GM23338 (cell line): ENCODE measurements at regions not wholly inside any gene's neighbourhood (a gene's known extent, or its start where the extent isn't known, plus 50 kb on each side); places are given as distances from the start of the nearest gene placed in this dataset.

Experiments
- ATAC-seq: fragments of 200-7000 bp; cut with Tn5 transposase; 3 replicates; pipeline ENCODE4 v1.9.1; 2020
- DNase-seq: peaks from one replicate; pipeline ENCODE4 v3.0.0-alpha.2; 2015; ENCODE audit warnings: low spot score
- H2AFZ ChIP-seq: fragments of 200-600 bp; sonication (generic); 2 replicates; pipeline ENCODE4 v1.8.0; 2016; ENCODE audit warnings: antibody characterized with exemption, mild to moderate bottlenecking, moderate library complexity
- H3F3A ChIP-seq: fragments of 200-600 bp; sonication (generic); replicated peaks from 2 replicates; pipeline ENCODE4 v1.8.0; 2017; ENCODE audit warnings: antibody characterized with exemption, mixed run types, low read depth
- H3K27ac ChIP-seq: fragments of 200-600 bp; sonication (generic); 2 replicates; pipeline ENCODE4 v1.6.1; 2016; ENCODE audit warnings: low read depth
- H3K27me3 ChIP-seq: fragments of 200-600 bp; sonication (generic); 2 replicates; pipeline ENCODE4 v1.8.0; 2016; ENCODE audit warnings: mild to moderate bottlenecking, mixed run types, moderate library complexity; ENCODE audit not compliant: insufficient read depth
- H3K36me3 ChIP-seq: fragments of 200-600 bp; sonication (generic); 2 replicates; pipeline ENCODE4 v1.8.0; 2016; ENCODE audit warnings: mild to moderate bottlenecking; ENCODE audit not compliant: insufficient read depth
- H3K4me1 ChIP-seq: fragments of 200-600 bp; sonication (generic); 2 replicates; pipeline ENCODE4 v1.8.0; 2016; ENCODE audit warnings: mild to moderate bottlenecking, moderate library complexity; ENCODE audit not compliant: insufficient read depth
- H3K4me2 ChIP-seq: fragments of 200-600 bp; sonication (generic); 2 replicates; pipeline ENCODE4 v1.7.1; 2017; ENCODE audit warnings: mixed run types
- H3K4me3 ChIP-seq: fragments of 200-600 bp; sonication (generic); 2 replicates; pipeline ENCODE4 v1.6.1; 2016; ENCODE audit warnings: mixed run types
- H3K79me2 ChIP-seq: fragments of 200-600 bp; sonication (generic); replicated peaks from 2 replicates; pipeline ENCODE4 v1.8.0; 2017; ENCODE audit warnings: mild to moderate bottlenecking; ENCODE audit not compliant: insufficient read depth
- H3K9me2 ChIP-seq: fragments of 200-600 bp; sonication (generic); 2 replicates; pipeline ENCODE4 v1.8.0; 2017; ENCODE audit not compliant: insufficient read depth
- H4K20me1 ChIP-seq: fragments of 200-600 bp; sonication (generic); replicated peaks from 2 replicates; pipeline ENCODE4 v1.8.0; 2017; ENCODE audit warnings: mild to moderate bottlenecking; ENCODE audit not compliant: insufficient read depth
- H3K27ac Mint-ChIP-seq: 2 replicates; pipeline ENCODE4 v1.8.0; 2020; ENCODE audit warnings: inconsistent platforms, mild to moderate bottlenecking, moderate library complexity, mixed read lengths
- H3K27me3 Mint-ChIP-seq: 3 replicates; pipeline ENCODE4 v1.8.0; 2022; ENCODE audit warnings: low read depth, mild to moderate bottlenecking, moderate library complexity, mixed read lengths, inconsistent platforms; ENCODE audit not compliant: insufficient read depth, poor library complexity
- H3K36me3 Mint-ChIP-seq: 3 replicates; pipeline ENCODE4 v1.8.0; 2021; ENCODE audit warnings: low read depth, mild to moderate bottlenecking, inconsistent platforms, moderate library complexity, mixed read lengths
- H3K4me1 Mint-ChIP-seq: 3 replicates; pipeline ENCODE4 v1.8.0; 2020; ENCODE audit warnings: mild to moderate bottlenecking, inconsistent platforms, mixed read lengths
- H3K4me3 Mint-ChIP-seq: 3 replicates; pipeline ENCODE4 v1.8.0; 2021; ENCODE audit warnings: moderate library complexity, mild to moderate bottlenecking, inconsistent platforms, mixed read lengths
- H3K9me3 Mint-ChIP-seq: 3 replicates; pipeline ENCODE4 v1.8.0; 2020; ENCODE audit warnings: moderate library complexity, mild to moderate bottlenecking, inconsistent platforms, mixed read lengths
- EZH2 ChIP-seq: fragments of 200-600 bp; sonication (generic); IDR thresholded peaks from one replicate; pipeline ENCODE4 v1.8.0; 2017; ENCODE audit warnings: antibody characterized with exemption, mild to moderate bottlenecking, low read depth; ENCODE audit not compliant: unreplicated experiment
- EZH2phosphoT487 ChIP-seq: fragments of 200-600 bp; sonication (generic); IDR thresholded peaks from one replicate; pipeline ENCODE4 v1.8.1; 2018; ENCODE audit warnings: antibody characterized with exemption; ENCODE audit not compliant: unreplicated experiment
- JUNB ChIP-seq: IDR thresholded peaks from one replicate; pipeline ENCODE4 v1.6.1; 2016; ENCODE audit warnings: antibody characterized with exemption; ENCODE audit not compliant: unreplicated experiment
- POLR2AphosphoS5 ChIP-seq: IDR thresholded peaks from 2 replicates; pipeline ENCODE4 v1.6.1; 2016; ENCODE audit warnings: antibody characterized with exemption, low read depth
- ZNF114 ChIP-seq: fragments of 250-450 bp; sonication (Bioruptor Pico); IDR thresholded peaks from 2 replicates; pipeline ENCODE4 v1.5.0; 2020; ENCODE audit warnings: mild to moderate bottlenecking, moderate library complexity
- ZNF331 ChIP-seq: fragments of 250-450 bp; sonication (Bioruptor Pico); IDR thresholded peaks from 2 replicates; pipeline ENCODE4 v1.5.0; 2020; ENCODE audit warnings: low read depth, mild to moderate bottlenecking, moderate library complexity
- TF ChIP-seq, protein P1 (sequence below): IDR thresholded peaks from 2 replicates; pipeline ENCODE4 v1.6.1; 2016; ENCODE audit warnings: antibody characterized with exemption
- TF ChIP-seq, protein P2 (sequence below): IDR thresholded peaks from one replicate; pipeline ENCODE4 v1.6.1; 2018; ENCODE audit warnings: antibody characterized with exemption; ENCODE audit not compliant: unreplicated experiment
- TF ChIP-seq, protein P3 (sequence below): fragments of 250-450 bp; sonication (Bioruptor Pico); IDR thresholded peaks from 2 replicates; pipeline ENCODE4 v1.5.0; 2020; ENCODE audit warnings: mild to moderate bottlenecking, moderate library complexity

- H3K27me3 ChIP-seq, result no peaks in the 10 kb centered on the region
- no peaks in the 10 kb centered on the region for H3F3A ChIP-seq
- no peak for ATAC-seq
- no peak overlapping the region for H3K4me3 ChIP-seq
- H3K4me1 Mint-ChIP-seq, result no peaks in the 10 kb centered on the region
- no peak overlapping the region; the same call in 1 of the 2 replicates for H3K27ac Mint-ChIP-seq
- no peak overlapping the region for H3K4me3 Mint-ChIP-seq
- no peaks in the 10 kb centered on the region for H3K27me3 Mint-ChIP-seq
- TF ChIP-seq, protein P1, sequence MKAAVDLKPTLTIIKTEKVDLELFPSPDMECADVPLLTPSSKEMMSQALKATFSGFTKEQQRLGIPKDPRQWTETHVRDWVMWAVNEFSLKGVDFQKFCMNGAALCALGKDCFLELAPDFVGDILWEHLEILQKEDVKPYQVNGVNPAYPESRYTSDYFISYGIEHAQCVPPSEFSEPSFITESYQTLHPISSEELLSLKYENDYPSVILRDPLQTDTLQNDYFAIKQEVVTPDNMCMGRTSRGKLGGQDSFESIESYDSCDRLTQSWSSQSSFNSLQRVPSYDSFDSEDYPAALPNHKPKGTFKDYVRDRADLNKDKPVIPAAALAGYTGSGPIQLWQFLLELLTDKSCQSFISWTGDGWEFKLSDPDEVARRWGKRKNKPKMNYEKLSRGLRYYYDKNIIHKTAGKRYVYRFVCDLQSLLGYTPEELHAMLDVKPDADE, result no peak
- H3K4me1 ChIP-seq, result no peaks in the 10 kb centered on the region
- no peaks in the 10 kb centered on the region for H3K36me3 Mint-ChIP-seq
- H3K9me2 ChIP-seq, result no peaks in the 10 kb centered on the region
- no peak overlapping the region for H3K4me2 ChIP-seq
- DNase-seq, result no peak
- no peaks in the 10 kb centered on the region for H3K9me3 Mint-ChIP-seq
- H3K79me2 ChIP-seq, result no peaks in the 10 kb centered on the region
- no peak overlapping the region for H3K27ac ChIP-seq
- no peaks in the 10 kb centered on the region for H3K36me3 ChIP-seq
- no peaks in the 10 kb centered on the region for H4K20me1 ChIP-seq
- H2AFZ ChIP-seq, result no peak overlapping the region
Measured at GRCh38 chr13:47190696-47191305, 293.9 kb upstream of the HTR2A start.

DNA sequence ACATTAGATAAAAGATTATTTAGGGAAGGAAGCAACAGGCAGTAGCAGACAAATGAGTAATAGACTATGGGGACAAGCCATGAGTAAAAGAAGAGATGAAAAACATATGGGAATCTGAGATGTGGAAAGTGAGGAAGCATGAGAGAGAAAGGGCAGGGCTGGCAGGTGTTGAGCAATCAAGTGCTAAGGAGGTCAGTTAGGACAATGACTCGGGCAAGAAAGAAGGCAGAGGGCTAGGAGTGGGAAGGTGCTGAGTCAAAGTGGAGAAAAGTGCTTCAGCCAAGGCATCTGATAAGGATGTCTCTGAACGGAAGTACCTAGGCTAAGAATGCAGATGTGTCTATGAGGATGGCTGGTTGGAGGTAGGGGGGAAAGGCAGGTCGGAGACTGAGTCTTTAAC, 291.9 kb upstream of the HTR2A start:
- H4K20me1 ChIP-seq, result no peaks in the 10 kb centered on the region
- H3K4me3 ChIP-seq, result no peak overlapping the region
- Mint-ChIP-seq H3K4me3 (no peak overlapping the region), H3K36me3 (no peaks in the 10 kb centered on the region), H3K9me3 (no peaks in the 10 kb centered on the region), H3K27ac (no peak overlapping the region), H3K27me3 (no peaks in the 10 kb centered on the region), H3K4me1 (no peaks in the 10 kb centered on the region)
- H3K79me2 ChIP-seq, result no peaks in the 10 kb centered on the region
- no peaks in the 10 kb centered on the region for H3K9me2 ChIP-seq
- H3K27me3 ChIP-seq, result no peaks in the 10 kb centered on the region
- H3K4me2 ChIP-seq, result no peak overlapping the region
- no peaks in the 10 kb centered on the region for H3K36me3 ChIP-seq
- no peak overlapping the region for H3K27ac ChIP-seq
- DNase-seq (no peak), ATAC-seq (no peak)
- H3K4me1 ChIP-seq, result no peaks in the 10 kb centered on the region
- H2AFZ ChIP-seq, result no peak overlapping the region
- no peaks in the 10 kb centered on the region for H3F3A ChIP-seq
- TF ChIP-seq POLR2AphosphoS5 (no peak), ZNF114 (CRISPR knock-in tag) (no peak), EZH2 (no peak), EZH2phosphoT487 (no peak), JUNB (no peak), ZNF331 (CRISPR knock-in tag) (no peak)
- TF ChIP-seq, protein P2, sequence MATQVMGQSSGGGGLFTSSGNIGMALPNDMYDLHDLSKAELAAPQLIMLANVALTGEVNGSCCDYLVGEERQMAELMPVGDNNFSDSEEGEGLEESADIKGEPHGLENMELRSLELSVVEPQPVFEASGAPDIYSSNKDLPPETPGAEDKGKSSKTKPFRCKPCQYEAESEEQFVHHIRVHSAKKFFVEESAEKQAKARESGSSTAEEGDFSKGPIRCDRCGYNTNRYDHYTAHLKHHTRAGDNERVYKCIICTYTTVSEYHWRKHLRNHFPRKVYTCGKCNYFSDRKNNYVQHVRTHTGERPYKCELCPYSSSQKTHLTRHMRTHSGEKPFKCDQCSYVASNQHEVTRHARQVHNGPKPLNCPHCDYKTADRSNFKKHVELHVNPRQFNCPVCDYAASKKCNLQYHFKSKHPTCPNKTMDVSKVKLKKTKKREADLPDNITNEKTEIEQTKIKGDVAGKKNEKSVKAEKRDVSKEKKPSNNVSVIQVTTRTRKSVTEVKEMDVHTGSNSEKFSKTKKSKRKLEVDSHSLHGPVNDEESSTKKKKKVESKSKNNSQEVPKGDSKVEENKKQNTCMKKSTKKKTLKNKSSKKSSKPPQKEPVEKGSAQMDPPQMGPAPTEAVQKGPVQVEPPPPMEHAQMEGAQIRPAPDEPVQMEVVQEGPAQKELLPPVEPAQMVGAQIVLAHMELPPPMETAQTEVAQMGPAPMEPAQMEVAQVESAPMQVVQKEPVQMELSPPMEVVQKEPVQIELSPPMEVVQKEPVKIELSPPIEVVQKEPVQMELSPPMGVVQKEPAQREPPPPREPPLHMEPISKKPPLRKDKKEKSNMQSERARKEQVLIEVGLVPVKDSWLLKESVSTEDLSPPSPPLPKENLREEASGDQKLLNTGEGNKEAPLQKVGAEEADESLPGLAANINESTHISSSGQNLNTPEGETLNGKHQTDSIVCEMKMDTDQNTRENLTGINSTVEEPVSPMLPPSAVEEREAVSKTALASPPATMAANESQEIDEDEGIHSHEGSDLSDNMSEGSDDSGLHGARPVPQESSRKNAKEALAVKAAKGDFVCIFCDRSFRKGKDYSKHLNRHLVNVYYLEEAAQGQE, result no peak
- TF ChIP-seq, protein P3, sequence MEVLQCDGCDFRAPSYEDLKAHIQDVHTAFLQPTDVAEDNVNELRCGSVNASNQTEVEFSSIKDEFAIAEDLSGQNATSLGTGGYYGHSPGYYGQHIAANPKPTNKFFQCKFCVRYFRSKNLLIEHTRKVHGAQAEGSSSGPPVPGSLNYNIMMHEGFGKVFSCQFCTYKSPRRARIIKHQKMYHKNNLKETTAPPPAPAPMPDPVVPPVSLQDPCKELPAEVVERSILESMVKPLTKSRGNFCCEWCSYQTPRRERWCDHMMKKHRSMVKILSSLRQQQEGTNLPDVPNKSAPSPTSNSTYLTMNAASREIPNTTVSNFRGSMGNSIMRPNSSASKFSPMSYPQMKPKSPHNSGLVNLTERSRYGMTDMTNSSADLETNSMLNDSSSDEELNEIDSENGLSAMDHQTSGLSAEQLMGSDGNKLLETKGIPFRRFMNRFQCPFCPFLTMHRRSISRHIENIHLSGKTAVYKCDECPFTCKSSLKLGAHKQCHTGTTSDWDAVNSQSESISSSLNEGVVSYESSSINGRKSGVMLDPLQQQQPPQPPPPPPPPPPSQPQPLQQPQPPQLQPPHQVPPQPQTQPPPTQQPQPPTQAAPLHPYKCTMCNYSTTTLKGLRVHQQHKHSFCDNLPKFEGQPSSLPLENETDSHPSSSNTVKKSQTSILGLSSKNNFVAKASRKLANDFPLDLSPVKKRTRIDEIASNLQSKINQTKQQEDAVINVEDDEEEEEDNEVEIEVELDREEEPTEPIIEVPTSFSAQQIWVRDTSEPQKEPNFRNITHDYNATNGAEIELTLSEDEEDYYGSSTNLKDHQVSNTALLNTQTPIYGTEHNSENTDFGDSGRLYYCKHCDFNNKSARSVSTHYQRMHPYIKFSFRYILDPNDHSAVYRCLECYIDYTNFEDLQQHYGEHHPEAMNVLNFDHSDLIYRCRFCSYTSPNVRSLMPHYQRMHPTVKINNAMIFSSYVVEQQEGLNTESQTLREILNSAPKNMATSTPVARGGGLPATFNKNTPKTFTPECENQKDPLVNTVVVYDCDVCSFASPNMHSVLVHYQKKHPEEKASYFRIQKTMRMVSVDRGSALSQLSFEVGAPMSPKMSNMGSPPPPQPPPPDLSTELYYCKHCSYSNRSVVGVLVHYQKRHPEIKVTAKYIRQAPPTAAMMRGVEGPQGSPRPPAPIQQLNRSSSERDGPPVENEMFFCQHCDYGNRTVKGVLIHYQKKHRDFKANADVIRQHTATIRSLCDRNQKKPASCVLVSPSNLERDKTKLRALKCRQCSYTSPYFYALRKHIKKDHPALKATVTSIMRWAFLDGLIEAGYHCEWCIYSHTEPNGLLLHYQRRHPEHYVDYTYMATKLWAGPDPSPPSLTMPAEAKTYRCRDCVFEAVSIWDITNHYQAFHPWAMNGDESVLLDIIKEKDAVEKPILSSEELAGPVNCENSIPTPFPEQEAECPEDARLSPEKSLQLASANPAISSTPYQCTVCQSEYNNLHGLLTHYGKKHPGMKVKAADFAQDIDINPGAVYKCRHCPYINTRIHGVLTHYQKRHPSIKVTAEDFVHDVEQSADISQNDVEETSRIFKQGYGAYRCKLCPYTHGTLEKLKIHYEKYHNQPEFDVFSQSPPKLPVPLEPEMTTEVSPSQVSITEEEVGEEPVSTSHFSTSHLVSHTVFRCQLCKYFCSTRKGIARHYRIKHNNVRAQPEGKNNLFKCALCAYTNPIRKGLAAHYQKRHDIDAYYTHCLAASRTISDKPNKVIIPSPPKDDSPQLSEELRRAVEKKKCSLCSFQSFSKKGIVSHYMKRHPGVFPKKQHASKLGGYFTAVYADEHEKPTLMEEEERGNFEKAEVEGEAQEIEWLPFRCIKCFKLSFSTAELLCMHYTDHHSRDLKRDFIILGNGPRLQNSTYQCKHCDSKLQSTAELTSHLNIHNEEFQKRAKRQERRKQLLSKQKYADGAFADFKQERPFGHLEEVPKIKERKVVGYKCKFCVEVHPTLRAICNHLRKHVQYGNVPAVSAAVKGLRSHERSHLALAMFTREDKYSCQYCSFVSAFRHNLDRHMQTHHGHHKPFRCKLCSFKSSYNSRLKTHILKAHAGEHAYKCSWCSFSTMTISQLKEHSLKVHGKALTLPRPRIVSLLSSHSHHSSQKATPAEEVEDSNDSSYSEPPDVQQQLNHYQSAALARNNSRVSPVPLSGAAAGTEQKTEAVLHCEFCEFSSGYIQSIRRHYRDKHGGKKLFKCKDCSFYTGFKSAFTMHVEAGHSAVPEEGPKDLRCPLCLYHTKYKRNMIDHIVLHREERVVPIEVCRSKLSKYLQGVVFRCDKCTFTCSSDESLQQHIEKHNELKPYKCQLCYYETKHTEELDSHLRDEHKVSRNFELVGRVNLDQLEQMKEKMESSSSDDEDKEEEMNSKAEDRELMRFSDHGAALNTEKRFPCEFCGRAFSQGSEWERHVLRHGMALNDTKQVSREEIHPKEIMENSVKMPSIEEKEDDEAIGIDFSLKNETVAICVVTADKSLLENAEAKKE (CRISPR knock-in tag), result no peak
- TF ChIP-seq, protein P1, result no peak
